ENCODE measurements at regions not wholly inside any gene's neighbourhood (a gene's known extent, or its start where the extent isn't known, plus 50 kb on each side); places are given as distances from the start of the nearest gene placed in this dataset.
A peak's percentile ranks its signal among the peaks of the same experiment; 100 is the strongest.

- peak; percentile 78 for DNase-seq (ENCODE audit: low read depth, low spot score)
Observed at GRCh38 chr3:18295171-18295920, 129.8 kb downstream of the SATB1 start.

- DNase-seq (ENCODE audit: low read depth, low spot score), result no peak
Observed at GRCh38 chr3:18290157-18290556, 135.0 kb downstream of the SATB1 start.

- DNase-seq (ENCODE audit: low read depth, low spot score), result no peak
Observed at GRCh38 chr3:18288243-18288642, 136.9 kb downstream of the SATB1 start.

DNA sequence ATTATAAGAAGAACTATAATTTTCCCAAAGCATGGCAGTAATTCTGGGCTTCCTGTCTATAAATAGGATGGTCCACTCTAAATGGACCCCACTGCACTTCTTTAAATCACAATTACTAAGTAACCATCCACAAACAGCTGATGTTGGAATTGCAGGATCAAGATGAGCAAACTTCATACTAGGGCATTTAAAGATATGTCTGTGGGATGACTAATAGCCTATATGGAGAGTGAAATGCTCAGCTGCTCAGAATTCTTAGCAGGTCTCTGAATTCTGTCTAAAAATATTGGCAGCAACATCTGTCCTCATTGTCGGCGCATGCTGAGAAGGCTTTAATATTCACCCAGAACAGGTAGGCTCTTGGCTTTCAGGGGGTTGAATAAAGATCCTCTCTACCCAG, 140.4 kb downstream of the SATB1 start:
- no peak for DNase-seq (ENCODE audit: low read depth, low spot score)

DNA sequence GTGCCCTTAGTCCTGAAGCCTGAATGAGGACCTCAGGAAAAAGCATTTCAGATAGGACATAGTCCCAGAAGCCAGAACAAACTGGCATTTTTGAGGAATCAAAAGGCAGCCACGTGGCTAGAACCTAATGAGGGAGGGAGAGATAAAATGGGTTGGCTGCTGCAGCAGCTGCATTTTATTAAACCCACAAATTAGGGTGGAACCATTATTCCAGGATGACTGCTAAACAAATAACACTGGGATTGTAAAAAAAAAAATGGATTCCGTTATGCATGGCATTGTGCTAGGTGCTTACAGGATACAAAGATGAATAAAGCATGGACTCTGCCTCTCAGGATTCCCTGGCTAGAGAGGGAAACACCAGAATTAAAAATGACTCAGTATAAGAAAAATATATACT, 141.5 kb downstream of the SATB1 start:
- DNase-seq (ENCODE audit: low read depth, low spot score), result no peak

- no peak for DNase-seq (ENCODE audit: low read depth, low spot score)
Observed at GRCh38 chr3:18282507-18282906, 142.6 kb downstream of the SATB1 start.

DNA sequence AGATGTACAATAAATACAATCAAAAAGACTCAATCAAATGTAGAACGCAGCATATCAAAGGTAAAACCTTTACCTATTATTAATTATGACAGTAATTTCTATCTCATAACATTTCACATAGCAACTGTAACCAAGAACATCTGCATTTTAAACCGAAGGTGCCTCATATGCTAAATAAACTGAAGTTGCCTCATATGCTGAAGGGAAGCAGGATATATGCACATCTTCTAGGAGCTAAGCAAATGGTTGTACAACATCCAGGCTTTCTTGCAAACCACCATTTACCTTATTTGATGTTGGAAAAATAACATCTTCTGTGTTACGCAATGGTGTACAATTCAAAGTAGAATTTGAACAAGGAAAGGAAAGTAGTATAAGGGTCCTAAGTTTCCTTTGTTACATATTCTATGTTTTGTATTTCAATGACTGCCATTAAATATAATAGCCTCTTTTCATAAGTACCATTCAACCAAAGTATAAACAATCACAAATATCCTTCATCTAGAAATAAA, 145.9 kb downstream of the SATB1 start:
- no peak for DNase-seq (ENCODE audit: low read depth, low spot score)

- no peak for DNase-seq (ENCODE audit: low read depth, low spot score)
Observed at GRCh38 chr3:18264853-18265252, 160.3 kb downstream of the SATB1 start.

- no peak for DNase-seq (ENCODE audit: low read depth, low spot score)
Observed at GRCh38 chr3:18264361-18264760, 160.8 kb downstream of the SATB1 start.

DNA sequence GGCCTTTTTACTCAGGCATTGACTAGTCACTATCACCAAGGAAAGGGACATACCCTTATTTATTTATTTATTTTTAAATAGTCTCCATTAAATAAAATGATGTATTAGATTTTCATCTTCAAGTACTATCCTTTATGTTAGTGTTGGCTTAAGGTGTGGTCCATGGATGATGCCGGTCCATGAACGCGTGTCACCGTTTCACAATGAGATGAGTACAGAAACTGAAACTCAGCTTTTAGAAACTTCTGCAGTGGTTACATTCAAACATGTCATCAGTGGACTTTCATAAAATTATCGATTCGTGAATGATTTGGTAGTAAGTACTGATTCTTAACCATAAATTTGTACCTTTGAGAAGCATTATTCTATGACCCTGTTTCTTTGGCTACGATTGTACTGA, 166.6 kb downstream of the SATB1 start:
- no peak for DNase-seq (ENCODE audit: low read depth, low spot score)

- DNase-seq (ENCODE audit: low read depth, low spot score), result no peak
Observed at GRCh38 chr3:18252578-18252977, 172.6 kb downstream of the SATB1 start.

DNA sequence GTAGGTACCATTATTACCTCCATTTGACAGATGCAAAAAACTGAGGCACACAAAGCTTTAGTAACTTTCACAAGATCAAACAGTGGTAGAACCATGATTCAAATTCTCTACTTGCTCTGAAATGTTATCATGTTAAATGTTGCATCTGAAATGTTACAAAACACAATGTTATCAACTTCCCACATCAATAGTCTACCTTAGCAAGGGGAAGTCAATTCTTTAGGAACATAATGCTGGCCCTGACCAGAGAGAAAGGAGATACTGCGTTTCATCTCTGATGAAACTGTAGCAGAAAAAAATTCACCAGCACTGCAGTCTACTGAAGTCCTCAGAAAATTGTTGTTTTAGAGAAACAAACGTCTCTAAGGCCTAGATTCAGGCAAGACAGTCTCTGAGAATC, 174.1 kb downstream of the SATB1 start:
- no peak for DNase-seq (ENCODE audit: low read depth, low spot score)

GRCh38 chr3:18249126-18249525, 176.0 kb downstream of the SATB1 start:
- no peak for DNase-seq (ENCODE audit: low read depth, low spot score)

DNA sequence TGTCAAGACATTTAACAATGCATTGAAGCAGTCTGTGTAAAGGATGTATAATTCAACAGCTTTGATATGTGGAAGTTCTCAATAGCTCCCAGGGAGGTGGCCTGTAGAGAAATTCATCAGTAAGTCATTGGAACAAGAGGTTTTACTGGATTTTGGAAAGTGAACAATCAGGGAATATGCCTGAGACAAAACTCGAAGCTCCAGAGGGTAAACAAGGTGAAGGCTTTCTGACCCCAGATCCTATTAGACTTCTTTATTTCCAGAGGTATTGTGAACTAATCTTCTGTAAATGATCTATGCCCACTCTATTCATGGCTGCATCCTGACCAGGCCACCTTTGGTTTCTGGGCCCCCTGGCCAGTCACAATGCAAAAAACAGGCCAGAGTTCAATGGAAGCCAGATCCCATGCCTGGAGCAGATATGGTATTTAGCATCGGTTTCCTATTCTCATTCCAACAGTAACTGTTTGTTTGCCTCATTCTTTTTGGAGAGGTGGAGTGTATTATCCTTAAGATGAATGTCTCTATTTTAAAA, 177.3 kb downstream of the SATB1 start:
- DNase-seq (ENCODE audit: low read depth, low spot score), result no peak

DNA sequence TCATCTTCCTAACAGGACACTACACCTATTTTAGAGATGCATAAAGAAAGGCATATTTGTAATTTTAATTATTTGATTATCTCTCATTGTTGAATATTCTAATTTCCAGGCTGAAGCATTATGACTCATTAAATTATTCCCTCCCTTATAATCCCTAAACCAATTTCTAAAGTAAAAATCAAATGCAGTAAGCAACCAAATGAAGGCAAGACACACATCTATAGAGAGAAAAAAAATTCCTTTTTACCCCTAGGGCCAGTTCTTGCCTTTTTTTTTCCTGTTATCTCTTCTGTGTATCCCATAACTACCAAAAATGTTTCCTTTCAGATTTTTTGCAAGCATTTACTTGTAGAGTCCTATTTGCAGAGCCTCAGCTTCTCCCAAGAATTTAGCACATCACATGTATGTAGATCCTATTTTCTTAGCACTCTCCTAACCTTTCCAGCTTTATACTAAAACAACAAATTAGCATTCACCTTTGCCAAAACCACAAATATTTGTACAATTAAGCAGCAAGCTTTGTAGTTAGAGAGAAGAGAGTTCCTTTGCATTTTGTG, 177.9 kb downstream of the SATB1 start:
- no peak for DNase-seq (ENCODE audit: low read depth, low spot score)

GRCh38 chr3:18246336-18247060, 178.6 kb downstream of the SATB1 start:
- no peak for DNase-seq (ENCODE audit: low read depth, low spot score)

DNA sequence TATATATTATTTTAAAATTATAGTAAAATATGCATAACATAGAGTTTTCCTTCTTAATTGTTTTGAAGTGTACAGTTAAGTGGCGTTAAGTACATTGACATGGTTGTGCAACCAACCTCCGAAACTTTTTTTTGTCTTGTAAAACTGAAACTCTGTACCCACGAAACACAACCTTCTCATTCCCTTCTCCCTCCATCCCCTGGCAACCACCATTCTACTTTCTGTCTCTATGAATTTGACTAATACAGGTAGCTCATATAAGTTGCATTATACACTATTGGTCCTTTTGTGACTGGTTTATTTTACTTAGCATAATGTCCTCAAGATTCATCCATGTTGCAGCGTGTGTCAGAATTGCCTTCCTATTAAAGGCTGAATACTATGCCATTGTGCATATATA, 179.4 kb downstream of the SATB1 start:
- no peak for DNase-seq (ENCODE audit: low read depth, low spot score)

DNA sequence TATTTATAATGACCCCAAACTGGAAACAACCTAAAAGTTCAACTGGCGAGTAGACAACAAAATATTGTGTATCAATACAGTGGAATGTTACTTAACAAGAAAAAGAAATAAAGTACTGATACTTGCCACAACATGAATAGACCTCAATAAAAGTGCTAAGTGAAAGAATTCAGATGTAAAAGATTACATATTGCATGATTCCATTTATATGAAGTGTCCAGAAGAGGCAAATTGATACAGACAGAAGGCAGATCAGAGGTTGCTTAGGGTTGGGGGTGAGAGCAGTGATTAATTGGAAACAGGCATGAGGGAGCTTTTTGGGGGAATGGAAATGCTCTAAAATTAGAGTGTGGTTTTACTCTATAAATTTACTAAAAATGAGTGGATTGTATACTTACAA, 183.3 kb downstream of the SATB1 start:
- DNase-seq (ENCODE audit: low read depth, low spot score), result no peak

GRCh38 chr3:18239674-18240073, 185.5 kb downstream of the SATB1 start:
- DNase-seq (ENCODE audit: low read depth, low spot score), result no peak

DNA sequence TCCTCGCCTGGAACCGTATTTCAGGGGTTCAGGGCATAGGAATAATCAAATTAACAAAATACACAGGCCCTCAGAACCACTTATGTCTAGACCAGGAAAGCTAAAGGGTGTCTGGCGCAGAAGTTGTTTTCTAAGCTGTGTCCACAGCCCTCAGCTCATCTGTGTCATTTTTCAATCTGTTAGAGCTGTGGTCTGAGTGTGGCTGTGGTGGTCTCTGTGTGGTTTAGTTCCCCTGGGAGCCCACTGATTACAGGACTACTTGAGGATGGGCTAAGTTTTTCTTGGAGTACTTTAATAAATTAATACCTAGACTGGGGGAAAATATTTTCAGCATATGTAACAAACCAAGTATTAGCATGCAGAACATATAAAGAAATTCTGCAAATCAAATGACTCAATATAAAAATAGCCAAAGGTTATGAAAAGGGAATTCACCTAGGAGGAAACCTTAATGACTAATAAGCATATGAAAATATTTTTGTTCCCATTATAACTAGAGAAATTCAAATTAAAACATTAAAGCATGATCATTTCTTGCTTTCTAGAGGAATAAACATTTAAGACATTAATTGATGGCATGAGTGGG, 186.3 kb downstream of the SATB1 start:
- DNase-seq (ENCODE audit: low read depth, low spot score), result no peak

DNA sequence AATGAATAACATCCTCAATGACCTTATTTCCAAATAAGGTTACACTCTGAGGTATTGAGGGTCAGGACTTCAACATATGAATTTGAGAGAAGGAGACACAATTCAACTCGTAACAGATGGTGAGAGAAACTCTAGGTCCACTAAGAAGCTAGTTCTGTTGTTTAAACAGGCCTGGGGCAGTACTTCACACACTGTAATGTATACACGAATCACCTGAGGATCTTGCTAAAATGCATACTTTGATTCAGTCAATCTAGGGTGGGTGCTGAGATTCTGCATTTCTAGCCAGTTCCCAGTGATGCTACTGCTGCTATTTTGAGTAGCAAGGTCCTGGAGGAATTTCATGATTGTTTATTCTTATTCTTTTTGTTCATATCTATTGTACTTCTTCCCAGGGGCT, 186.8 kb downstream of the SATB1 start:
- DNase-seq (ENCODE audit: low read depth, low spot score), result no peak
